ENCODE measurements at regions not wholly inside any gene's neighbourhood (a gene's known extent, or its start where the extent isn't known, plus 50 kb on each side); places are given as distances from the start of the nearest gene placed in this dataset.

DNA sequence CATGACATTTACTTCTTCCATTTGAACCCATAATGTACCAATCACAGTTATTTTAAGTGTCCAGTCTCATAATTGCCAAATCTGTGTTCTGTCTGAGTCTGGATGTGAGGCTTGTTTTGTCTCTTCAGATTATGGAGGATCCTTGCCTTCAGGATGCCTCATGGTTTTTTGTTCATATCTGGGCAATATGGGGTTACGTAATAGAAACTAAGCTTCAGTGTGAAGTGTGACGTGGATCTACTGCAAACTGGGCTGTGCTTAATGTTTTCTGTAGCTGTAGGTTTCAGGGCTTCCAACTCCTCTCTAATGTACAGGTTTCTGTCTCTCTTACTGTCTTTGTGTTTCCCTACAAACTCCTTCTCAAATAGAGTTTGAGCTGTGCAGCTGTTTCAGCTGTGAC, 223.7 kb upstream of the ADARB2 start:
- H3K23me2 ChIP-seq (ENCODE audit: insufficient read length, low read depth, low read length, poor library complexity, severe bottlenecking), result no peaks in the 10 kb centered on the region
- no peak for TF ChIP-seq CTCF (conservative IDR thresholded peaks at IDR 0.05)
- WGBS (ENCODE audit: extremely low coverage, insufficient read length, low lambda C conversion rate), result no CpG with 5 or more reads among the region's 2 CpGs
- no peaks in the 10 kb centered on the region for H3K9me3 ChIP-seq (ENCODE audit: control insufficient read depth, low read depth, low read length)
- H3K4me1 Mint-ChIP-seq, result no peaks in the 10 kb centered on the region; a peak in 1 of 4 replicates
- no peak overlapping the region for H2AK5ac ChIP-seq (ENCODE audit: insufficient read length, low read length)
- no peak overlapping the region for H3K4ac ChIP-seq (ENCODE audit: low read depth, low read length)
- H3K27ac Mint-ChIP-seq, result no peak overlapping the region
- H3K9ac ChIP-seq (ENCODE audit: extremely low read depth, insufficient read length, low read length), result no peak overlapping the region
- H3K79me2 ChIP-seq (ENCODE audit: insufficient read depth, low read length), result no peaks in the 10 kb centered on the region
- H2BK12ac ChIP-seq (ENCODE audit: insufficient read length, low read depth, low read length), result no peak overlapping the region
- H3K36me3 Mint-ChIP-seq (ENCODE audit: insufficient read depth in 1 of 3, low read depth in 3 of 3), result no peaks in the 10 kb centered on the region
- H2BK5ac ChIP-seq (ENCODE audit: insufficient read length, low read length), result no peak overlapping the region
- H3K14ac ChIP-seq (ENCODE audit: insufficient read depth, low read length), result no peak overlapping the region
- H3K9me3 Mint-ChIP-seq, result no peaks in the 10 kb centered on the region
- H2AFZ ChIP-seq (ENCODE audit: low read length), result no peak overlapping the region
- H3K4me3 Mint-ChIP-seq, result no peak overlapping the region
- no peak overlapping the region for H3K18ac ChIP-seq (ENCODE audit: insufficient read length, low read depth, low read length)
- H2BK15ac ChIP-seq (ENCODE audit: low read depth, low read length), result no peak overlapping the region
- H4K91ac ChIP-seq (ENCODE audit: insufficient read length, low read depth, low read length), result no peak overlapping the region
- H3K4me1 ChIP-seq (ENCODE audit: insufficient read depth, low read length), result no peaks in the 10 kb centered on the region
- no peaks in the 10 kb centered on the region for H4K20me1 ChIP-seq (ENCODE audit: control insufficient read depth, insufficient read depth, insufficient read length)
- H4K8ac ChIP-seq (replicated peaks; ENCODE audit: insufficient read length, low read depth, low read length), result no peak overlapping the region
- H3K79me1 ChIP-seq (ENCODE audit: insufficient read depth, low read depth, low read length, poor library complexity, severe bottlenecking), result no peaks in the 10 kb centered on the region
- no peak overlapping the region for H3K56ac ChIP-seq (ENCODE audit: insufficient read length, low read depth, low read length)
- H2BK120ac ChIP-seq (ENCODE audit: low read depth, low read length, poor library complexity, severe bottlenecking), result no peak overlapping the region
- H3K23ac ChIP-seq (ENCODE audit: insufficient read length, low read depth, low read length), result no peak overlapping the region
- H3K27me3 Mint-ChIP-seq (ENCODE audit: low read depth), result no peaks in the 10 kb centered on the region
- H3K27me3 ChIP-seq (ENCODE audit: insufficient read depth, low read length), result no peaks in the 10 kb centered on the region
- H3K27ac ChIP-seq (ENCODE audit: insufficient read length, low read depth, low read length), result no peak overlapping the region
- no peak for DNase-seq
- H4K5ac ChIP-seq (ENCODE audit: insufficient read length, low read depth, low read length), result no peak overlapping the region
- H2BK20ac ChIP-seq (ENCODE audit: low read depth, low read length, poor library complexity, severe bottlenecking), result no peak overlapping the region
- no peak overlapping the region for H3T11ph ChIP-seq (ENCODE audit: low read length)
- H3K4me2 ChIP-seq (ENCODE audit: insufficient read depth, insufficient read length, low read length), result no peak overlapping the region
